Trophoblast cell (in vitro differentiated cells and primary cell): ENCODE measurements at regions not wholly inside any gene's neighbourhood (a gene's known extent, or its start where the extent isn't known, plus 50 kb on each side); places are given as distances from the start of the nearest gene placed in this dataset.

Experiments
- DNase-seq, 2 donors: peaks; one replicate each; pipeline ENCODE4 v3.0.0-alpha.2; 2016
- H2AFZ ChIP-seq: 2 replicates; pipeline ENCODE4 v1.6.1; 2013; ENCODE audit warnings: low read length, moderate library complexity, mild to moderate bottlenecking; ENCODE audit not compliant: insufficient read depth, poor library complexity
- H2AK5ac ChIP-seq: 2 replicates; pipeline ENCODE4 v1.6.1; 2013; ENCODE audit warnings: mild to moderate bottlenecking, low read length
- H2BK120ac ChIP-seq: 2 replicates; pipeline ENCODE4 v1.6.1; 2013; ENCODE audit warnings: low read length, mild to moderate bottlenecking, moderate library complexity; ENCODE audit not compliant: insufficient read depth, poor library complexity
- H2BK12ac ChIP-seq: 2 replicates; pipeline ENCODE4 v1.6.1; 2013; ENCODE audit warnings: mild to moderate bottlenecking, low read length, moderate library complexity
- H2BK5ac ChIP-seq: 2 replicates; pipeline ENCODE4 v1.6.1; 2013; ENCODE audit warnings: low read length, low read depth, moderate library complexity, mild to moderate bottlenecking; ENCODE audit not compliant: poor library complexity
- H3K14ac ChIP-seq: 2 replicates; pipeline ENCODE4 v1.6.1; 2013; ENCODE audit warnings: mild to moderate bottlenecking, low read length
- H3K18ac ChIP-seq: 2 replicates; pipeline ENCODE4 v1.6.1; 2013; ENCODE audit warnings: mild to moderate bottlenecking, low read length
- H3K23ac ChIP-seq: 2 replicates; pipeline ENCODE4 v1.6.1; 2013; ENCODE audit warnings: low read length
- H3K27ac ChIP-seq: 2 replicates; pipeline ENCODE4 v1.5.1; 2013; ENCODE audit warnings: low read depth, mild to moderate bottlenecking, inconsistent platforms, low read length, moderate library complexity
- H3K27me3 ChIP-seq: 2 replicates; pipeline ENCODE4 v1.6.1; 2013; ENCODE audit warnings: inconsistent platforms, mild to moderate bottlenecking, low read length, moderate library complexity; ENCODE audit not compliant: insufficient read depth
- H3K36me3 ChIP-seq, 2 experiments: 1 replicate in 1 of 2; 2 replicates in 1 of 2; pipeline ENCODE4 v1.6.1; 2013; ENCODE audit warnings: low read length in 2 of 2, mild to moderate bottlenecking in 2 of 2, moderate library complexity in 1 of 2; ENCODE audit not compliant: insufficient read depth in 2 of 2, control insufficient read depth in 1 of 2
- H3K4ac ChIP-seq: 2 replicates; pipeline ENCODE4 v1.6.1; 2013; ENCODE audit warnings: low read depth, mild to moderate bottlenecking, low read length, moderate library complexity
- H3K4me1 ChIP-seq, 2 experiments: 1 replicate in 1 of 2; 2 replicates in 1 of 2; pipeline ENCODE4 v1.6.1; 2013; ENCODE audit warnings: low read length in 2 of 2, mild to moderate bottlenecking in 2 of 2, moderate library complexity in 1 of 2; ENCODE audit not compliant: insufficient read depth in 2 of 2, control insufficient read depth in 1 of 2
- H3K4me2 ChIP-seq: 2 replicates; pipeline ENCODE4 v1.6.1; 2013; ENCODE audit warnings: inconsistent platforms, mild to moderate bottlenecking, low read length, moderate library complexity
- H3K4me3 ChIP-seq: 2 replicates; pipeline ENCODE4 v1.5.1; 2013; ENCODE audit warnings: mild to moderate bottlenecking, low read depth, low read length, inconsistent platforms
- H3K79me1 ChIP-seq: one replicate; pipeline ENCODE4 v1.6.1; 2013; ENCODE audit warnings: low read length
- H3K79me2 ChIP-seq: 2 replicates; pipeline ENCODE4 v1.6.1; 2013; ENCODE audit warnings: low read length, mild to moderate bottlenecking; ENCODE audit not compliant: control insufficient read depth, insufficient read depth, poor library complexity
- H3K9ac ChIP-seq: 2 replicates; pipeline ENCODE4 v1.6.1; 2013; ENCODE audit warnings: mild to moderate bottlenecking, low read length
- H3K9me3 ChIP-seq: 2 replicates; pipeline ENCODE4 v1.6.1; 2013; ENCODE audit warnings: low read depth, mild to moderate bottlenecking, control low read depth, inconsistent platforms, low read length; ENCODE audit not compliant: insufficient read depth
- H4K12ac ChIP-seq: 2 replicates; pipeline ENCODE4 v1.6.1; 2013; ENCODE audit warnings: low read depth, mild to moderate bottlenecking, low read length, moderate library complexity
- H4K8ac ChIP-seq: 2 replicates; pipeline ENCODE4 v1.6.1; 2013; ENCODE audit warnings: low read depth, mild to moderate bottlenecking, low read length, moderate library complexity
- H4K91ac ChIP-seq: one replicate; pipeline ENCODE4 v1.6.1; 2013; ENCODE audit warnings: low read depth, mild to moderate bottlenecking, low read length, moderate library complexity
- WGBS: extraction: QIAGEN DNeasy Blood & Tissue Kit; methylation state at CpG from one replicate; pipeline ENCODE4 v1.1.7; 2013; ENCODE audit warnings: missing lambda C conversion rate; ENCODE audit not compliant: insufficient read length, insufficient coverage; ENCODE audit errors: extremely low coverage; 5-methylcytosine and 5-hydroxymethylcytosine counted together

GRCh38 chr14:45406942-45407341 lies 153.9 kb upstream of the MIS18BP1 start:
- Histone ChIP-seq H3K9me3 (peaks cover 3% of the 10 kb centered on the region), H3K27me3 (no peaks in the 10 kb centered on the region), H3K27ac (no peak overlapping the region), H4K12ac (no peak overlapping the region), H3K4me3 (no peak overlapping the region), H3K4me2 (no peak overlapping the region), H2BK12ac (no peak overlapping the region), H2BK120ac (no peak overlapping the region), H3K18ac (no peak overlapping the region), H2BK5ac (no peak overlapping the region), H3K23ac (no peak overlapping the region), H3K36me3 (no peaks in the 10 kb centered on the region), H3K79me2 (no peaks in the 10 kb centered on the region), H2AFZ (no peak overlapping the region), H3K4ac (no peak overlapping the region), H2AK5ac (no peak overlapping the region), H3K4me1 (no peaks in the 10 kb centered on the region), H3K79me1 (no peaks in the 10 kb centered on the region), H3K9ac (no peak overlapping the region), H4K8ac (no peak overlapping the region), H3K14ac (no peak overlapping the region), H4K91ac (no peak overlapping the region)
- WGBS = no CpG with 5 or more reads among the region's 2 CpGs
- no peak for DNase-seq

- Histone ChIP-seq H3K27ac (no peak overlapping the region), H2BK5ac (no peak overlapping the region), H4K12ac (no peak overlapping the region), H4K8ac (no peak overlapping the region), H3K18ac (no peak overlapping the region), H3K4me1 (no peaks in the 10 kb centered on the region), H3K4me2 (no peak overlapping the region), H3K36me3 (no peaks in the 10 kb centered on the region), H3K9ac (no peak overlapping the region), H3K79me2 (no peaks in the 10 kb centered on the region), H2BK120ac (no peak overlapping the region), H3K4ac (no peak overlapping the region), H3K79me1 (no peaks in the 10 kb centered on the region), H3K27me3 (no peaks in the 10 kb centered on the region), H3K14ac (no peak overlapping the region), H3K23ac (no peak overlapping the region), H3K4me3 (no peak overlapping the region), H2AFZ (no peak overlapping the region), H2AK5ac (no peak overlapping the region), H2BK12ac (no peak overlapping the region), H4K91ac (no peak overlapping the region), H3K9me3 (no peaks in the 10 kb centered on the region)
- WGBS = no CpG with 5 or more reads among the region's 4 CpGs
- no peak for DNase-seq
Measured at GRCh38 chr14:45400950-45401640, 148.1 kb upstream of the MIS18BP1 start.

- Histone ChIP-seq H3K79me2 (no peaks in the 10 kb centered on the region), H2AK5ac (no peak overlapping the region), H4K8ac (no peak overlapping the region), H2BK5ac (no peak overlapping the region), H3K27ac (no peak overlapping the region), H4K12ac (no peak overlapping the region), H3K36me3 (no peaks in the 10 kb centered on the region), H3K4me3 (no peak overlapping the region), H3K18ac (no peak overlapping the region), H4K91ac (no peak overlapping the region), H3K4me2 (no peak overlapping the region), H3K9me3 (no peaks in the 10 kb centered on the region), H3K27me3 (no peaks in the 10 kb centered on the region), H2BK120ac (no peak overlapping the region), H3K9ac (no peak overlapping the region), H3K4ac (no peak overlapping the region), H2AFZ (no peak overlapping the region), H3K23ac (no peak overlapping the region), H3K79me1 (no peaks in the 10 kb centered on the region), H3K14ac (no peak overlapping the region), H3K4me1 (no peaks in the 10 kb centered on the region), H2BK12ac (no peak overlapping the region)
- DNase-seq = no peak
- no CpG with 5 or more reads among the region's 1 CpG for WGBS
Measured at GRCh38 chr14:45400509-45400908, 147.5 kb upstream of the MIS18BP1 start.

- Histone ChIP-seq H3K4me2 (no peak overlapping the region), H3K4me3 (no peak overlapping the region), H4K91ac (no peak overlapping the region), H2BK5ac (no peak overlapping the region), H3K4me1 (no peaks in the 10 kb centered on the region), H3K4ac (no peak overlapping the region), H4K12ac (no peak overlapping the region), H3K18ac (no peak overlapping the region), H3K23ac (no peak overlapping the region), H3K9ac (no peak overlapping the region), H3K9me3 (peaks cover 1% of the 10 kb centered on the region), H2BK12ac (no peak overlapping the region), H3K27me3 (no peaks in the 10 kb centered on the region), H3K79me1 (no peaks in the 10 kb centered on the region), H2AK5ac (no peak overlapping the region), H4K8ac (no peak overlapping the region), H2BK120ac (no peak overlapping the region), H2AFZ (no peak overlapping the region), H3K36me3 (no peaks in the 10 kb centered on the region), H3K79me2 (no peaks in the 10 kb centered on the region), H3K27ac (no peak overlapping the region), H3K14ac (no peak overlapping the region)
- no CpG with 5 or more reads among the region's 2 CpGs for WGBS
- no peak for DNase-seq
Measured at GRCh38 chr14:45381091-45381490, 128.1 kb upstream of the MIS18BP1 start.
